ENCODE measurements at regions not wholly inside any gene's neighbourhood (a gene's known extent, or its start where the extent isn't known, plus 50 kb on each side); places are given as distances from the start of the nearest gene placed in this dataset.
"Not testable (repeated sequence)": the region's sequence is repeated elsewhere in the genome, so short reads cannot be mapped to it uniquely, and the experiment has no call there.

- DNase-seq (ENCODE audit: low read depth), result no peak
Measured at GRCh38 chr1:242623756-242624155, 99.3 kb upstream of the PLD5 start.

- no peak for DNase-seq (ENCODE audit: low read depth)
Measured at GRCh38 chr1:242623119-242623518, 98.6 kb upstream of the PLD5 start.

DNA sequence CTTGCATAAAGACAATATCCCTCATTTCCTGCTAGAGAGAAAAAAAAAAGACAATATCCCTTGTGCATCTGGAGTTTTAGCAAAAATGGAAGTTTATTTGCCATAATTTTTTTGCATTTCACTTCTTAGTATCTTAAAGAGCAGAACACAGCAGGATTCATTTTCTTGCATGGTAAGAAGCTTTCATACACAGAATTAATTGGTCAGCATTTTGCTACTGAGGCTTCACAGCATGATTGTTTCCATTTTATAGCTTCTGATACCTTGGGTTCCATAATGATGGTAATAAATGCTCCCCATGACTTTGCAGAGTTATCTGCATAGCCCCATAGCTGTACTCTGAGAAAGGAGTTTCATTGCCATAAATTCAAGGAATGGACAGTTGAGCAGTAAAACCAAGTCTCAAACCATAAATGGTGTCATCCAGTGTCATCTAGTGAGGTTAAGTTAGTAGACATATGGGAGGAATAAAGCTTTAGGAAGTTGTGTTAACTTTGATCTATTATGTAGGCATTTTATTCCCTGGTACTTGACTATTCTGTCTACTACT lies 88.8 kb upstream of the PLD5 start:
- DNase-seq (ENCODE audit: low read depth), result no peak

DNA sequence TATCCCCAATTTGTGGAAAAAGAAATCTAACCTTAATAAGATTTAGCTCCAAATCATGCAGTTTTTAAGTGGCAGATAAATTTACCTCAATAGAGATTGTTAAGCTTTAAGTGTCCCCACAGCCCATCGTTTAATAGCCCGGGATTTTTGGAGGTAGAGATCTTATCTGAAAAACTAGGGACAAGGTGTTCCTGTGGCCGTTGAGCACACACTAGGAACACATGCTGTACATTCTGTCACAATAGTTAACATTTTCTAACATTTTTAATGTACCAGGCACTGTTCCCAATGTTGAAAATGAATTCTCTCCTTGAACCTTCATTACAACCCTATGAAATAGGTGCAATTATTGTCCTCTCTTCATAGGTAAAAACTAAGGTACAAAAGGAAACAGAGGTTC lies 85.7 kb upstream of the PLD5 start:
- no peak for DNase-seq (ENCODE audit: low read depth)

GRCh38 chr1:242605521-242605920 lies 81.0 kb upstream of the PLD5 start:
- DNase-seq (ENCODE audit: low read depth), result no peak

- no peak for DNase-seq (ENCODE audit: low read depth)
Measured at GRCh38 chr1:242602001-242602400, 77.5 kb upstream of the PLD5 start.

DNA sequence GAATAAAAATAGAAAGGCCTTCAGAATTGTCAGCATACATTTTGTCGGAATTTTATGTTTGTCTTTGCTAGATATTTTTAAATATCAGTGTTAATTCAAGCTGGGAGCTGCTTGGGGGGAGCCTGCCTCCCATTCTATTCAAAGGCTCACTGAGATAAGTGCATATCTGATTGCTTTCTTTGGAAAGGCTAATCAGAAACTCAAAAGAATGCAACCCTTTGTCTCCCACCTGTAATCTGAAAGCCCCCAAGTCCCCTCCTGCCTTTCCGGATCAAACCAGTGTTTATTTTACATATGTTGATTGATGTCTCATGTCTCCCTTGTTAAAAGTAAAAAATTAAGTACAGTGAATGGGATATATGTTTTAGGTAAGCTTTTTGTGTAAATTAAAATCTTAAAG lies 69.3 kb upstream of the PLD5 start:
- not testable (repeated sequence) for DNase-seq (ENCODE audit: low read depth)

GRCh38 chr1:242586360-242586680 lies 61.8 kb upstream of the PLD5 start:
- DNase-seq (ENCODE audit: low read depth), result no peak

DNA sequence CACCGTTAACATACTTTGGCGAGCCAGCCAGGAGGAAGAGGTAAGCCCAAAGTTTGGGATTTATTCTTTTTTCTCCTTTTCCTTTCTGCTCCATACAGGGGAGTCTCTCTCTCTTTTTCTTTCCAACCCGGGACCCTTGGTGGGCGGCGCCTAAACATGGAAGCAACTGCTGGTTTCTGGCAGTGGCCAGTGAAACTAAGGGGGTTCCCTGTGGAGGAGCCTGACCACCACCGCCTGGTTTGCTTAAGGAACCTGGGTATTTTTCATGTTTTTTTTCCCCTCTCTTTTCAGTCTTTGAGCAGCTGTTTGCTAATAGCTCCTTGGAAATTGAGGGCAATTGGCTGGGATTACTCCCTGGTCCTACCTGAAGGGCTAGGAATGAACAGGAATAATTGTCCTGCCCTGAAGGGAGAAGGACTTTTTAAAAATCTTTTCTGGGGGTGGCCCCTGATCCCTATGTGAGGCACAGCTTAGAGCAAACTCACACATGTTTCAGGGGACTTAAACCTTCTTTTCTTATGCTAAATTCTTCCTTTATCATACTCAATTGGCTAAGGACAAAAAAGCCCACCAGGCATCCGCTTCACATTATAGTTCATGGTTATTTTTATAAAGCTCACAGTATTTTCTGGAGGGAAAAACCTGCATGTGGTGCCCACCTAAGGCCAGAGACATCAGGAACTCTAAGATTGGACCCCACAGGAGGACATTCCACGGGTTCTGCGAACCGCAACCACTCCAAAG lies 61.3 kb upstream of the PLD5 start:
- no peak for DNase-seq (ENCODE audit: low read depth)

DNA sequence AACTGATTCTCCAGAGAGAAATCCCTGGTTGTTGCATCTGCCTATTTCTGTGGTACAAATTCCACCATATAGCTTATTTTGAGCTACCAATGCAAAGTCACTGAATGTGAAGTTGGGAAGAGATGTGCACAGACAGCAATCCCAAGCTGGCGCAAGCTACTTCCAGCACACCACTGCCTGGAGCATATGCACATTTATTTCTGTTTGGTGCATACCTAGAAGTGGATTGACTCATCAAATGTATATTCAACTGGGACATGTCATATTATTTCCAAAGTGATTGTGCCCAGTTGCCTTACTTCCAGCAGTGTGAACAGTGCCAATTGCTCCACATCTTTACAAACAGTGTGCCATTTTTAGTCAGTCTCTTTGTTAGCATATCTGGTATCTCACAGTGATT lies 58.2 kb upstream of the PLD5 start:
- no peak for DNase-seq (ENCODE audit: low read depth)

- DNase-seq (ENCODE audit: low read depth), result no peak
Measured at GRCh38 chr1:242579528-242580235, 55.2 kb upstream of the PLD5 start.
